ENCODE measurements at regions not wholly inside any gene's neighbourhood (a gene's known extent, or its start where the extent isn't known, plus 50 kb on each side); places are given as distances from the start of the nearest gene placed in this dataset.

DNA sequence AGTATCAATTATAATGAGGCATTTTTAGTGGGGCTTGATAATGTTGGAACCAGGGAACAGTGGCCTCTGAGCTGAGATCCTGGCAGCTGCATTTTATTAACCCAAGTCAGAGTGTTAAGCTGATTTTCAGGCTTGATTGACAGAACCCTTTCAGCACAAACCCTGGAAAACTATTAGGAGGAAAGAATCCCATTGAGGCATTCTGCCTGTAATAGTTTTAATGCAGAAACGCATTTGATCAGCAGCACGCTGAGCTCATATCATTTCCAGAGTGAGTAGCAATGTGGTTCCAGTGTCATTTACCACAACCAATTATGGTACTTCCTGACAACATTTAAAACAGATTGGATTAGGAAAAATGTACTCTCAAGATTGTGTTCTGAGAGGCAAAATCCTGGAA is 78.3 kb upstream of the BARHL2 start:
- Mint-ChIP-seq H3K4me1 (ENCODE audit: low read depth) (no peaks in the 10 kb centered on the region), H3K27ac (no peak overlapping the region), H3K9me3 (peaks cover 11% of the 10 kb centered on the region), H3K27me3 (ENCODE audit: insufficient read depth) (no peaks in the 10 kb centered on the region; the same call in 1 of the 2 replicates), H3K4me3 (no peak overlapping the region), H3K36me3 (ENCODE audit: low read depth) (no peaks in the 10 kb centered on the region)
- TF ChIP-seq CTCF (IDR thresholded peaks at IDR 0.05) = no peak
- DNase-seq = no peak

DNA sequence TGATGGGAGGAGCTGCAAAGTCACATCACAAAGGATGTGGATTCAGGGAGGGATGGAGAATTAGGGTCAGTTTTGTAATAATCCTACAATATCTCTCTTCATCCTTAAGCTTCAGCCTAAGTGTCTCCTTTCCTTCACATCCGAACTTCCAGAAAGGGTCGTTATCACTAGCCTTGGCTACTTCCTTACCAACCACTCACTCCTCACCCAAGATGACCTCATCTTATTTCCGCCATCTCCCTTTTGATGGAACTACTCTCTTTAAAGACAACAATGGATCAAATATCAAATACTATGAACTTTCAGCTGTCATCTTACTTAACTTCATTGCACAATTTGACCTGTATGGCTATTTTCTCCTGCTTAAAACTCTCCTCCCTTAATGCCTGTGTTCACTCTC is 69.6 kb upstream of the BARHL2 start:
- H3K4me1 Mint-ChIP-seq (ENCODE audit: low read depth) = no peaks in the 10 kb centered on the region
- H3K4me3 Mint-ChIP-seq = no peak overlapping the region
- H3K27ac Mint-ChIP-seq = no peak overlapping the region
- no peaks in the 10 kb centered on the region for H3K36me3 Mint-ChIP-seq (ENCODE audit: low read depth)
- no peak for TF ChIP-seq CTCF (IDR thresholded peaks at IDR 0.05)
- DNase-seq = no peak
- H3K9me3 Mint-ChIP-seq = peaks cover 12% of the 10 kb centered on the region
- H3K27me3 Mint-ChIP-seq (ENCODE audit: insufficient read depth) = no peaks in the 10 kb centered on the region

GRCh38 chr1:90784186-90784847 is 67.2 kb upstream of the BARHL2 start:
- Mint-ChIP-seq H3K4me1 (ENCODE audit: low read depth) (no peaks in the 10 kb centered on the region), H3K9me3 (peaks cover 8% of the 10 kb centered on the region), H3K27me3 (ENCODE audit: insufficient read depth) (no peaks in the 10 kb centered on the region), H3K4me3 (no peak overlapping the region), H3K36me3 (ENCODE audit: low read depth) (no peaks in the 10 kb centered on the region), H3K27ac (no peak overlapping the region)
- no peak for DNase-seq
- no peak for TF ChIP-seq CTCF (IDR thresholded peaks at IDR 0.05)

- Mint-ChIP-seq H3K36me3 (ENCODE audit: low read depth) (no peaks in the 10 kb centered on the region), H3K9me3 (peaks cover 5% of the 10 kb centered on the region; the same call in 1 of the 2 replicates), H3K4me1 (ENCODE audit: low read depth) (no peaks in the 10 kb centered on the region), H3K27me3 (ENCODE audit: insufficient read depth) (no peaks in the 10 kb centered on the region), H3K4me3 (no peak overlapping the region), H3K27ac (no peak overlapping the region)
- DNase-seq = no peak
- no peak for TF ChIP-seq CTCF (IDR thresholded peaks at IDR 0.05)
Observed at GRCh38 chr1:90783181-90783580, 66.1 kb upstream of the BARHL2 start.

GRCh38 chr1:90782046-90782445 is 64.9 kb upstream of the BARHL2 start:
- no peak for TF ChIP-seq CTCF (IDR thresholded peaks at IDR 0.05)
- Mint-ChIP-seq H3K9me3 (peaks cover 5% of the 10 kb centered on the region; the same call in 1 of the 2 replicates), H3K36me3 (ENCODE audit: low read depth) (no peaks in the 10 kb centered on the region), H3K4me1 (ENCODE audit: low read depth) (no peaks in the 10 kb centered on the region), H3K4me3 (no peak overlapping the region), H3K27me3 (ENCODE audit: insufficient read depth) (no peaks in the 10 kb centered on the region), H3K27ac (no peak overlapping the region)
- no peak for DNase-seq

All from HFFc6 (cell line).